ENCODE measurements at regions not wholly inside any gene's neighbourhood (a gene's known extent, or its start where the extent isn't known, plus 50 kb on each side); places are given as distances from the start of the nearest gene placed in this dataset.

DNA sequence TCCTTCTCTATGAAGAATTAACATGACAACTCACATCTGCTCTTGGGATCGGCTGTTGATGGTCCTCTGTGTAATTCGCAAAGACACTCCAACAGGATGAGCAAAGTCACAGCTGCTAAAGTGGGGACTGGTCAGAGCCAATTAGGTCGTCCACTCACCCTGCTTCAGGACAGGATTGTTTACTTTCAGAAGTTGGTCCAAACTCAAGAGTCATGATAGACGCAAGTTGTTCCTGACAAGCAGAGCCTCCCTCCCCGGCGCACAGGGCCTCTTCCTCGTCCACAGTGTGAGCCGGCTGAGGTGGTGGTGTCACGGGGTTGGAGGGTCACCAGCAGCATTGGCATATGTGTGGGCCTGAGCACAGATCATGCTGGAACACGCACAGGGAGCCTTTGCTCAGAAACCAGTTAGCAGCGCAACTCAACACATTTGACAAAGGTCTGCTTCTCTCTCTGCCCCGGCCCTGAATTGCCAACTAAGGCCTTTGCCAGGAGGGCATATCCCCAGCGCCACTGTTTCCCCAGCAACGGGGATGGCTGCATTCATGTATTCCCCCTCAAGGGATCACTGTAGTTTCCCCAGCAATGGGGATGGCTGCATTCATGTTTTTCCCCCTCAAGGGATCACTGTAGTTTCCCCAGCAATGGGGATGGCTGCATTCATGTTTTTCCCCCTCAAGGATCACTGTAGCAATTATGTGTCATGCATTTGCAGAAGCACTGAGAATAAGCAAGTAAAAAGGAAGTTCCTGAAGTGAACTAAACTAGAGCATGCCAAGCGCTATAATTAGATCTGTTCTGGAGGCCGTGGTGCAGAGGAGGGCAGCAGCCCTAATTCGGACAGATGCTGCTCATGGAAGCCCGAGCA is 111.7 kb downstream of the THBS2 start:
- TF ChIP-seq CTCF (conservative IDR thresholded peaks at IDR 0.05): no peak
- TF ChIP-seq ZFX (IDR thresholded peaks at IDR 0.05): no peak
